ACHN (cell line): ENCODE measurements at regions not wholly inside any gene's neighbourhood (a gene's known extent, or its start where the extent isn't known, plus 50 kb on each side); places are given as distances from the start of the nearest gene placed in this dataset.

ENCODE experiments used
- DNase-seq: peaks from one replicate; pipeline ENCODE4 v3.0.0-alpha.2; 2015
- in situ Hi-C: cut with HindIII; loops from 2 replicates; pipeline ENCODE4 v1.10.0; 2017; ENCODE audit warnings: low sequenced_read_pairs, low pct_ligation_motif_present, low pct_unique_long_range_greater_than_20kb

DNA sequence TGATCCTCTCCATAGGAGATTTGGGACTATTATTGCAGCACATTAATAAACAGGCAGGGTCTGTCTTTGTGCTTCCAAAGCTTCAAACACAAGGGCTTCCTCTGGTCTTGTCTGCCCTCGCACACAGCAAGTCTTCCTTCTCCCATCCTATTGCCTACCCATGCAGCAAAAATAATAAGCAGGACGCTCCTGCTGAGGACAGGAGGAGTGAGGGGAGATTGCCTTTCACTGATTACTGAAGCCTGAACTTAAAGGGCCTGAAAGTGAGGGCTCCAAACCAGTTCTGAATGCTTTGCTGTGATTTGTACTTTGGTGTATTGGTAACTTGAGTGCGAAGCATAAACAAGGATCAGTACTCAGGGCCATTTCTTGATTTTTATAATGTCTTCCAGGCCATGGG lies 197.6 kb upstream of the XYLT1 start:
- in situ Hi-C loops = no loop called here
- no peak for DNase-seq

GRCh38 chr16:17666293-17666692 lies 195.5 kb upstream of the XYLT1 start:
- in situ Hi-C loops = no loop called here
- no peak for DNase-seq

DNA sequence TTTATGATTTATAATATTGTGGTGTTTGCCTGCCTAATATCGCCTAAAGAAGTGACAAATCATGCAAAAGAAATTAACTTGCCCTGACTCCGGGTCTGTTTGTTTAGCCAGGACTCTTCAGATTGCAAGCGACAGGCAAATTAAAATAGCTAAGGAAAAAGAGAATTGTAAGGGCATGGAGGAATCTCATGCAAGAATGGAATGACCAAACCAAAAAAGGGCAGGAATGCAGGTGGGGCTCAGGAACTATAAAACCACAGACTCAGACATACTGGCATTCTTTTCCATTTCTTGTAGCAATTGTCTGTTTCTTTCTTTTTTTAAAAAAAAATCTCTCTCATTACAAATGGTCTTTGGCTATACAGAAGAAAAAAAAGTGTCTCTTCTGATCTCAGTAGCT lies 188.1 kb upstream of the XYLT1 start:
- DNase-seq = no peak
- in situ Hi-C loops = no loop called here

GRCh38 chr16:17657045-17657444 lies 186.3 kb upstream of the XYLT1 start:
- no peak for DNase-seq
- in situ Hi-C loops = no loop called here

DNA sequence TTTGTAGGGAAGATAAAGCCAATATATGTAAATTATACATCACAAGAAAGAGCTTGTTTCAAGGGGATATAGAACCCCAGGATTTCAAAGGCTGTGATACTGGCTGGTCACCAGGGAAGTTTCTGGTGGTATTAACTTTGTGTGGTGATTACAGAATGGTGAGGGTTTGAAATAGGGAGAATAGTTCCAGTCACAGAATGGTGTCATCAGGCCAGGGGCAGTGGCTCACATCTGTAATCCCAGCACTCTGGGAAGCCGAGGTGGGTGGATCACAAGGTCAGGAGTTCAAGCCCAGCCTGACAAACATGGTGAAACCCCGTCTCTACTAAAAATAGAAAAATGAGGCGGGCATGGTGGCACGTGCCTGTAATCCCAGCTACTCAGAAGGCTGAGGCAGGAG lies 183.8 kb upstream of the XYLT1 start:
- DNase-seq = no peak
- in situ Hi-C loops = no loop called here

DNA sequence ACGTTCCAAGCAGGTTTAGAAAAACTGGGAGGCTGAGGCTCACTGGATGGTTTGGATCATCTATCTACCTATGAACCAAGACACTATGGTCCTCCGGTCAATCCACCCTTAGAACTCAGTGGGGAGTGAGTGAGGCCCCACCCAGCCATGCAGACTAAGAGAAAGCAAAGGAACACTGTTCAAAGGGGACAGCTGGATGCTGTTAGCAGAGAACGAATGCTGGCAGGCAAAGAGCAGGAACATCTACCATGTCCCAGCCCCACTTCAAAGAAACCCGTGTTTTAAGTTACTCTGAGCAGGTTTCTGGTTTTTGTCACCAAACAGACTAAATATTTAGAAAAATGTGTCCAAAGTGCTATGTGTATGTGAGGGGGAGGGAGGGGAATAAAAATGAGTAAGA lies 183.4 kb upstream of the XYLT1 start:
- no peak for DNase-seq
- in situ Hi-C loops = no loop called here

GRCh38 chr16:17647879-17648872 lies 177.4 kb upstream of the XYLT1 start:
- no peak for DNase-seq
- in situ Hi-C loops = no loop called here

- no peak for DNase-seq
- in situ Hi-C loops = no loop called here
Observed at GRCh38 chr16:17643935-17644334, 173.2 kb upstream of the XYLT1 start.

DNA sequence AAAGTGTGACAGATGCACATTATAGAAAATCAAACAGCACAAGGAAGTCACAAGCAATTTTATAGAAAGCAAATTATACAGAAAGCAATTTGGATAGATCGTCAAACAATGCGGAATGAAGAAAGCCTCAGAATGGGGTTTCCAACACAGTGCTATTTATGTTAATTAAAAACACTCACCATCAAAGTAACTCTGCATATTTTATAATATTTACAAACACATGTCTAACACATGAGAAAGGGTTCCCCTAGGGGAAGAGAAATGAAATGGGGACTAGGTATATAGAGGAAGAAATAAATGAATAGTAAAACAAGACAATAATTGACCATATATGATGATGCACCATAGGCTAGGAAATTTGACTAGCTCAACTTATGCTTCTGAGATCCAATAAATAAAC lies 171.2 kb upstream of the XYLT1 start:
- in situ Hi-C loops = no loop called here
- DNase-seq = no peak

- DNase-seq = no peak
- in situ Hi-C loops = no loop called here
Observed at GRCh38 chr16:17638134-17638533, 167.4 kb upstream of the XYLT1 start.

DNA sequence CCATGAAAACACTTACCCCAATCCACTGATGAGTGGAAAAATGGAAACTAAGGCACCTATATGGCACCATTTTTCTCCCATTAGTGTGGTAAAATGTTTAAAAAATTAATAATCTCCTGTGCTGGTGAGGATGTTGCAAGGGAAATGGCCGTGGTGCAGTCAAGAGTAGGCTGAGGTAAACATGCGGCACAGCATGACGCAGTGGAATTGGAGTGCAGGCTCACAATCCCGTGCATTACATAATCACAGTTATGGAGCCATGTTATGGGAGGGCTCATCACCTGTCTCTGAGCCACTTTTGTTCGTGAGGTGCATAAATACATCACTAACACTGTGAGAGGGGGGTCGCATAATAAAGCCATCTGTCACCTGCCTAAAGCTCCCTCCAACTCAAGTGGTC lies 164.4 kb upstream of the XYLT1 start:
- in situ Hi-C loops = no loop called here
- DNase-seq = no peak

- no peak for DNase-seq
- in situ Hi-C loops = no loop called here
Observed at GRCh38 chr16:17633181-17633951, 162.6 kb upstream of the XYLT1 start.

DNA sequence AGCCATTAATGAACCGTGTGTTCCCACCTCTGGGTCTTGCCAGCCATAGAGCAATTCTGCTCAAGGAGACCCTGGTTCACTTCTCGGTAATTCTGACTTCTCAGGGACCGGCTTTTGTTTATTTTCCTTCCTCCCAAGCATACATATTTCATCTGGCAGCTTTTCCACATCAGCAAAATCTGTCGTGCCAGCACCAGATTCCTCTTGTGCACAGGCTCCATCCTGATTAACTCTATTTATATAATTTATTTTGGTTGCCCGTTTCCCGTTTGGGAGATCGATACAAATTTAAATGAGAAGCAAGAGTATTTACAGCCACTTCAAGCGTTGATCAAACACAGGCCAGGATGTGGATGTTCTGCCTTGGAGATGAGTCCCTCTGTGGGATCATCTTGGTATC lies 161.9 kb upstream of the XYLT1 start:
- DNase-seq = no peak
- in situ Hi-C loops = no loop called here

DNA sequence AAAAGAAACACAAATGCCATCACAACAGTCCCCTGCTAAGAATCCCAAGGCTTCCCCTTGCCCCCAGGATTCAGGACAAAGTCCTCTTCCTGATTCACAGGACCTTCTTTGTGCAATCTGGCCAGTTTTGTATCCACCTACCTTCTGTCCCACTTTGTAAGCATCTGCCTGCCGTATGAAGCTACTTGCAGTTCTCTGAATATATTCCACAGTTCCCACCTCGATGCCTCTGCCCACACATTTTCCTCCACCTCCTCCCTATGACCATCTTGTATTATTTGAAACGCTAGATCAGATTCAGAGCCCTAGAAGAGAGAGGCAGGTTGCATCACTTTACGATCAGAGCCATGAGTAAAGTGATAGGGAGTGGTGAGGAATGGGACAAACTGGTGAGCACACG lies 159.2 kb upstream of the XYLT1 start:
- no peak for DNase-seq
- in situ Hi-C loops = no loop called here

DNA sequence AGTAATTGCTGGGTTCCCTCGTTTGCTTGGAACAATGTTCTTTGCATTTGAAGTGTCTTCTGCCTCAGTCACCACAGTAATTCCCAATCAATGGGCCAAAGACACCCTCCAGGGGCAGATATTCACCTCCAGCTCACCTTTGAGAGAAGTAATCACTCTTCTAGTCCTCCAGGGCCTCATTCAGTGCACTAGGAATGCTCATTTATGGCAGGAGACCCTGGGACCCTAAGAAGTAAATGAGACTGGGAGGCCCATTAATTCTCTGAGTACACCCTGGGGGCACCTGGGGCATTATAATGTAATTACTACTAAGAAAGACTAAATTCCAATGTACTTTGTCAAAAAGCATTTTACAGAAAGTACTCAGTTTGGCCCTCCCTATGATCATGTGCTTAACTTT lies 158.2 kb upstream of the XYLT1 start:
- in situ Hi-C loops = no loop called here
- no peak for DNase-seq

GRCh38 chr16:17622366-17622765 lies 151.6 kb upstream of the XYLT1 start:
- in situ Hi-C loops = no loop called here
- DNase-seq = no peak

DNA sequence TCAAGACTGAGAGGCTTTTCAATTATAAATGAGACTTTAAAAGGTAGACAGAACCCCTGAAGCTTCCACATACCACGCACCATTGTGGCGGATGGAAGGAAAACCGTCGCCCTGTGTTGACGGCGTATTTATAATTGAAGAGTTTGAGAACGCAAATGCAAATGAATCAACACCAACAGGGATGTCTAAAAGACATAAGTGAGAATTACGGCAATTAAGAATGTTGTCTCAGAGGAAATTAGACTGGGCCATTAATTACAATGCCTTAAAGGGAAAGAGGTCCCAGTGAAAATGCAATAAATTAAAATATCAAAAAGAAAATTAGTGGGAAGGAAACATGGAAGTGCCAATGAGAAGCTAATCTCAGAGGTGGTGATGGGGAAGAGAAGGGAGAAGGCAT lies 148.5 kb upstream of the XYLT1 start:
- in situ Hi-C loops = no loop called here
- DNase-seq = no peak

DNA sequence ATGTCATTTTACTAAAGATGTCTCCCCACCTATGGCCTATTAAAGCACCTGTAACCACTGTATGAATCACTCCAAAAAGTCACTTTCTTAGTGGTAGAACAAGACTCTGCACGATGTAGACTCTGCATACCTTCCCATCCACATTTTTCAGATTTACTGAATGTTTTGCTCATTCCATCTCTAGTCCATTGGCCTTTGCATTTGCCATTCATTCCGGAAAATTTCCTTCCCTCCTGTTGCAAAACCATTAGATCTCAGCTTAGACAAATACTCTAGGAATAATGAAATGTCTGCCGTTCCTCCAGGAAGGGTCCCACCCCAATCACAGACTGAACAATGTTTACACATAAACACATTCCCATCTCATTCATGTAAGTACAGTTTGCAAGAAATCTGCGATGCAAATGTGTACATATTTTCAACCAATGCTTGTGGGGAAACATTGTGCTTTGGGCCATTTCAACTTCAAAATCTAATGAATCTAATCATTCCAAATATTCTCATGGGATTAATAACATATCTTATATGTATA lies 146.3 kb upstream of the XYLT1 start:
- in situ Hi-C loops = no loop called here

DNA sequence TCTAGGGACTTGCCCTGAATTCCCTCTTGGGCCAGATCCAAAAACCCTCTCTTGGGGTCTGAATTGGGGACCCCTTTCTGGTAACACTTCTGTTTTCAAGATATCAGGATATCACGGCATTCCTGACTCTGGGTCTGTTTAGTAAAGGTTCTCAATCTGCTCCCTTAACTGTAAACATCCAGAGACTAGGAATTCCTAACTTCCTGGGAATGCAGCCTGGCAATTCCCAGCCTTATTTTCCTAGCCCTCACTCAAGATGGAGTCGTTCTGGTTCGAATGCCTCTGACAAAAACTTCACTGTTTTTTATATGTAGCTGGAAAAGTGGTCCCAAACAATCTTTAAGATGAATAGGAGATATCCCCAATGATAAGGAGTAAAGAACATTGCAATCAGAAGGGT lies 141.6 kb upstream of the XYLT1 start:
- DNase-seq = no peak
- in situ Hi-C loops = no loop called here

More for the DNA sequence above, 146.3 kb upstream of the XYLT1 start:
- DNase-seq = no peak
